Stimulated activated effector memory CD8-positive, alpha-beta T cell treated with anti-CD3 and anti-CD28 coated beads, Interleukin-12 subunit alpha, Interleukin-12 subunit beta, amount 100 ng/mL, for 72 hours (primary cell): ENCODE measurements at regions not wholly inside any gene's neighbourhood (a gene's known extent, or its start where the extent isn't known, plus 50 kb on each side); places are given as distances from the start of the nearest gene placed in this dataset.
"Not testable (repeated sequence)": the region's sequence is repeated elsewhere in the genome, so short reads cannot be mapped to it uniquely, and the experiment has no call there.

Experiments
- ATAC-seq: fragments of 150-1000 bp; cut with Tn5 transposase; 2 replicates; pipeline ENCODE4 v1.10.0; 2021
- DNase-seq, 2 donors: peaks; one replicate each; pipeline ENCODE4 v3.0.0; 2021 to 2022; ENCODE audit warnings: low spot score in 2 of 2
- H3K27ac Mint-ChIP-seq: one replicate; pipeline ENCODE4 v1.8.0; 2022; ENCODE audit warnings: mild to moderate bottlenecking, mixed read lengths
- H3K36me3 Mint-ChIP-seq: one replicate; pipeline ENCODE4 v1.8.0; 2022; ENCODE audit warnings: mild to moderate bottlenecking, mixed read lengths
- H3K4me1 Mint-ChIP-seq: one replicate; pipeline ENCODE4 v1.8.0; 2022; ENCODE audit warnings: mixed read lengths
- H3K4me3 Mint-ChIP-seq: one replicate; pipeline ENCODE4 v1.8.0; 2022; ENCODE audit warnings: mild to moderate bottlenecking, mixed read lengths
- H3K9me3 Mint-ChIP-seq: one replicate; pipeline ENCODE4 v1.8.0; 2022; ENCODE audit warnings: mixed read lengths

DNA sequence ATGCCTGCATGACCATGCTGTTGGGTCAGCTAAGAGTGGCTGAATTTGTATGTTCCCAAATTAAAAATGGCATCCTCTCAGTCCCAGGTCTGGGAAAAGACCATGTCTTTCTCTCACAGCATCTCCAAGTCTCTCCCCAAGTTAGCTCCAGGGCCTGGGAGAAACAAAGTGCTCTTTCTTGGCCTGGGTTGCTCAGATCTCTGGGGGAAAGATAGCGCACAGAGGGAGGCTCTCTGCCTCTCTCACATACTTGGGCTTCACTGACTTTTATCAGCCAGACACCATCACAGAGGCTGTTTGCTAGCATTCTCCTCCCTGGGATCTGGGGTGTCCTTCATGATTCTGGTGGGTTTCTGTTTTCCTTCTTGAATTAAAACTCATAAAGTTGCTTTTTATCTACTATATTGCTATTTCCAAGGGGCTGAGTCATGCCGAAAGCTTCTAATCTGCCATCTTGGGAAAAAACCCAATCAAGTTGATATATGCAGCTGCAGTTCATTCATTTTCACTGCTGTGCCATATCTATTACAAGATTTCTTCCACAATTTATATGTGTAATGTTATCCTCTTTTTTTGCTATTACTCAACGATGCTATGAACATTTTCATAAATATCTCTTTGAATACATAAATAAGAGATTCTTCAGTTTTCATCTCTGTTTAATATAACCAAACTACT lies 190.2 kb downstream of the MOXD1 start:
- H3K27ac Mint-ChIP-seq, result no peak overlapping the region

GRCh38 chr6:132209351-132209750 lies 191.9 kb downstream of the MOXD1 start:
- Mint-ChIP-seq H3K36me3 (no peaks in the 10 kb centered on the region), H3K27ac (no peak overlapping the region), H3K4me3 (no peak overlapping the region), H3K4me1 (no peaks in the 10 kb centered on the region), H3K9me3 (no peaks in the 10 kb centered on the region)
- no peak for DNase-seq
- ATAC-seq, result peak; percentile 8

More for the DNA sequence above, 190.2 kb downstream of the MOXD1 start:
- DNase-seq, result no peak
- ATAC-seq, result peak; percentile 21
- Mint-ChIP-seq H3K4me1 (no peaks in the 10 kb centered on the region), H3K36me3 (no peaks in the 10 kb centered on the region), H3K9me3 (no peaks in the 10 kb centered on the region), H3K4me3 (no peak overlapping the region)

GRCh38 chr6:132207991-132208390 lies 193.3 kb downstream of the MOXD1 start:
- Mint-ChIP-seq H3K4me3 (no peak overlapping the region), H3K4me1 (no peaks in the 10 kb centered on the region), H3K27ac (no peak overlapping the region), H3K9me3 (no peaks in the 10 kb centered on the region), H3K36me3 (no peaks in the 10 kb centered on the region)
- no peak for DNase-seq
- ATAC-seq, result no peak

DNA sequence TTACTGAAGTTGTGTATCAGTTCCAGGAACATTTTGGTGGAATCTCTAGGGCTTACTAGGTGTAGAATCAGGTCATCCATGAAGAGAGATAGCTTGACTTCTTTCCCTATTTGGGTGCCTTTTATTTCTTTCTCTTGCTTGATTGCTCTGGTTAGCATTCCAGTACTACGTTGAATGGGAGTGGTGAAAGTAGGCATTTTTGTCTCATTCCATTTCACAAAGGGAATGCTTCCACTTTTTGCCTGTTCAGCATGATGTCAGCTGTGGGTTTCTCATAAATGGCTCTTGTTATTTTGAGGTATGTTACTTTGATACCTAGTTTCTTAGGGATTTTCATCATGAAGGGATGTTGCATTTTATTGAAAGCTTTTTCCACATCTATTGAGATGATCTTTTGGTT lies 195.3 kb downstream of the MOXD1 start:
- ATAC-seq (no peak), DNase-seq (no peak)
- no peaks in the 10 kb centered on the region for H3K4me1 Mint-ChIP-seq
- H3K4me3 Mint-ChIP-seq, result no peak overlapping the region
- H3K36me3 Mint-ChIP-seq, result no peaks in the 10 kb centered on the region
- no peaks in the 10 kb centered on the region for H3K9me3 Mint-ChIP-seq
- H3K27ac Mint-ChIP-seq, result no peak overlapping the region

- Mint-ChIP-seq H3K36me3 (no peaks in the 10 kb centered on the region), H3K4me3 (no peak overlapping the region), H3K9me3 (no peaks in the 10 kb centered on the region), H3K4me1 (no peaks in the 10 kb centered on the region), H3K27ac (no peak overlapping the region)
- no peak for ATAC-seq
- DNase-seq, result no peak
These were observed 196.7 kb downstream of the MOXD1 start for GRCh38 chr6:132204591-132204990.

- Mint-ChIP-seq H3K36me3 (no peaks in the 10 kb centered on the region), H3K4me3 (no peak overlapping the region), H3K4me1 (no peaks in the 10 kb centered on the region), H3K9me3 (no peaks in the 10 kb centered on the region), H3K27ac (no peak overlapping the region)
- DNase-seq (no peak), ATAC-seq (no peak)
These were observed 198.7 kb downstream of the MOXD1 start for GRCh38 chr6:132202574-132202973.

DNA sequence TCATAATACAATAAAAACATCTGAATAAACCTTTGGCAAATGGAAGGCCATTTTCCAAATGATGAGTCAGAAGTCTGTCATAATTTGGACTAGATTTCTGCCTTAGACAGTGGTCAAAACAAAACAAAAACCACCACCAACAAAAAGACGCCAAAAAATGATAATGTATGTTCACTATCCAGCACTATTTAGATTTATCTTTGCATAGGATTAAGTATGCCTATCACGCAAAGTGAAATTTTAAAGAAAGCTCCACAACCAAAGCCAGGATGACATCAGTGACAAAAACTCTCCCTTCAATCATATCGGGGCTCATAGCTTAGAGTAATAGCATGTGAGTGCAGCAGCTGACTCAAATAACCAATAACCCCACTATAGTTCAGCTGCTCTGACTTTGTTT lies 201.9 kb downstream of the MOXD1 start:
- H3K4me3 Mint-ChIP-seq, result no peak overlapping the region
- DNase-seq, result no peak

DNA sequence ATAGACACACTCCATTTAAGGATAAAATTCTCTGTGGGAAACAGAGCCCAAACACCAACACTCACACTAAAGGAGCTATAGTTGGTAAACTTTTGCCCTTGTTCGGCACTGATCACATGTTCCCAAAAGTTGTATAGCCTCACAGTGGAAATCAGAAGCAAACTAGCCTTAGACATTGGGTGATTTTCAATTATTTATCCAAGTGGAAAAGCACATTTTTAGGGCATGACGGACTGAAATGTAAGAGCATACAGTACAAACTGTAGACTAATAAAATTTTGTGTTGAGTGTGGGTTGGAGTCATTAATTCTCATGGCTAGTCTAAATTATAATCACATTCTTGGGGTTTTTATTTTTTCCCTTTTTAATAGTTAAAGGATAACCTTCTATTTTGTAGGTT lies 202.4 kb downstream of the MOXD1 start:
- H3K4me1 Mint-ChIP-seq, result no peaks in the 10 kb centered on the region
- no peaks in the 10 kb centered on the region for H3K9me3 Mint-ChIP-seq
- no peaks in the 10 kb centered on the region for H3K36me3 Mint-ChIP-seq
- ATAC-seq (no peak), DNase-seq (no peak)
- H3K4me3 Mint-ChIP-seq, result no peak overlapping the region
- no peak overlapping the region for H3K27ac Mint-ChIP-seq

More for the DNA sequence above, 201.9 kb downstream of the MOXD1 start:
- H3K9me3 Mint-ChIP-seq, result no peaks in the 10 kb centered on the region
- no peaks in the 10 kb centered on the region for H3K4me1 Mint-ChIP-seq
- ATAC-seq, result no peak
- no peak overlapping the region for H3K27ac Mint-ChIP-seq
- no peaks in the 10 kb centered on the region for H3K36me3 Mint-ChIP-seq

GRCh38 chr6:132198040-132198439 lies 203.2 kb downstream of the MOXD1 start:
- H3K27ac Mint-ChIP-seq, result no peak overlapping the region
- ATAC-seq (no peak), DNase-seq (no peak)
- H3K36me3 Mint-ChIP-seq, result no peaks in the 10 kb centered on the region
- H3K9me3 Mint-ChIP-seq, result no peaks in the 10 kb centered on the region
- H3K4me1 Mint-ChIP-seq, result no peaks in the 10 kb centered on the region
- no peak overlapping the region for H3K4me3 Mint-ChIP-seq

- no peak for DNase-seq
- Mint-ChIP-seq H3K27ac (no peak overlapping the region), H3K4me1 (no peaks in the 10 kb centered on the region), H3K9me3 (no peaks in the 10 kb centered on the region), H3K36me3 (no peaks in the 10 kb centered on the region), H3K4me3 (no peak overlapping the region)
- no peak for ATAC-seq
These were observed 206.7 kb downstream of the MOXD1 start for GRCh38 chr6:132194529-132194928.

DNA sequence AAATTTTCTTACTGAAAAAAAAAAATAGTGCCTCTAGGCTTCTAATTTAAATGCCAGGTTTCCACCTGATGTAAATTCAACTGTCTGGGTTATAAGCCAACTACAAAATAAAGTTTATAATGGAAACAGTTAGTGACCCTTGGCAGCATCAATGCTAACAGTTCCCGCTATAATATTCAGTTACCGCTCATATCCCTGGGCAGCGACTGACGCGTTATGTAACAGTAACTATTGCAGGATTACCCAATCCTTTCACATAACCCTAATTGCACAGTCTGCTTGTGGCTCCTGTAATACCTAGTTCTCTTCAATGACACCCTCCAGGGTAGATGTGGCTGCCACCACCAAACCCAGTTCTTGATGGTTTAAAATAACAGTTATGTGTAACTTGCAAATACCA lies 208.6 kb downstream of the MOXD1 start:
- H3K36me3 Mint-ChIP-seq, result no peaks in the 10 kb centered on the region
- ATAC-seq (peak; percentile 26), DNase-seq (no peak)
- H3K27ac Mint-ChIP-seq, result no peak overlapping the region
- no peaks in the 10 kb centered on the region for H3K9me3 Mint-ChIP-seq
- H3K4me1 Mint-ChIP-seq, result no peaks in the 10 kb centered on the region
- no peak overlapping the region for H3K4me3 Mint-ChIP-seq

DNA sequence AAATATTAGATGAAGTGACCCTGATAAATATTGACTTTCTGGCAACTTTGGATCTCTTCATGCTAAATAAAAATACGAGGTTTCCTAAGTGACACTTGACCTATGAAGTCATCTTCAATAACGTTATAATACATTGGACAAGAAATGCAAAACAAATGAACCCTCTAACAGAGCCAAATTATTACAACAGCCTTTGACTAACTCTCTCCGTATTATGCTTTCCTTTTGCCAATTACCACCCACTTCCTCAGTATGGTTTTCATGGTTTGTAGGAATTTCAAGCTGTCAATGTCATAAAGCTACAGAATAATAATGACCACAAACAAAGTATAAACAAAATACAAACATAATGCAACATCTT lies 210.5 kb downstream of the MOXD1 start:
- H3K36me3 Mint-ChIP-seq, result no peaks in the 10 kb centered on the region
- ATAC-seq, result no peak
- DNase-seq, result no peak
- no peak overlapping the region for H3K27ac Mint-ChIP-seq
- H3K4me1 Mint-ChIP-seq, result no peaks in the 10 kb centered on the region
- H3K9me3 Mint-ChIP-seq, result no peaks in the 10 kb centered on the region
- H3K4me3 Mint-ChIP-seq, result no peak overlapping the region

DNA sequence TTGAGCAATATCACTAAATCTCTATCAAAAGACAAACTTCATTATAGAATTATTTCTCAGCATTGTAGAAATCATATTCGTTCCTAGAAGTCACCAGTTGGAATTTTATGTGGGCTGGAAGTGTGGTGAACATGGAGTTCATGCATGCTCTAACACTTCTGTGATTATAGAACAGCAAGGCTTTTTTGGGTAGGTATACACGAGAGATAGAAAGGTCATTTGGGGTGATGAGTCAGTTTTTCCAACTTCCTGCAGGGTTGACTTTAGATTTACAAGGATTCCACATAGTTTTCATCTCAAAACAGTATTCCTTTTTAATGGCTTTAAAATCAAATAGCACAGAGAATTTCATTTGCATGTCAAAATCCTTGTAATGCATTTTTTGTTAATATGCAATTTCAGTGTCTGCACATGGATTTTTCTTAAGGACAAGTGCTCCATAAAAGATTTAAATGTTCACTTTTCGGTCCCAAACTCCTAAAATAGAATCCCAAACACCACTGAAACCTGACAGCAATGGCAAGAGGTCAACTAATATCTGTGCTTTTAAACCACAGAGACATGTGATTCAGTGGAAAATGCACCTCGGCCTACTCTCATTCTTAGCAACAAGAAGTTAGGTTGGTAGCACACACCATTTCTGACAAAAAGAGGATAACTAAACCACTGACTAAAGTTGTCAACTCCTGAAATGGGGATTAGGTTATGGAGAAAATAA lies 211.0 kb downstream of the MOXD1 start:
- DNase-seq, result no peak
- Mint-ChIP-seq H3K36me3 (no peaks in the 10 kb centered on the region), H3K27ac (no peak overlapping the region), H3K4me3 (no peak overlapping the region), H3K9me3 (no peaks in the 10 kb centered on the region), H3K4me1 (no peaks in the 10 kb centered on the region)
- ATAC-seq, result no peak

- Mint-ChIP-seq H3K27ac (no peak overlapping the region), H3K4me3 (no peak overlapping the region), H3K9me3 (no peaks in the 10 kb centered on the region), H3K4me1 (no peaks in the 10 kb centered on the region), H3K36me3 (no peaks in the 10 kb centered on the region)
- no peak for DNase-seq
- ATAC-seq, result no peak
These were observed 212.6 kb downstream of the MOXD1 start for GRCh38 chr6:132188556-132189264.

DNA sequence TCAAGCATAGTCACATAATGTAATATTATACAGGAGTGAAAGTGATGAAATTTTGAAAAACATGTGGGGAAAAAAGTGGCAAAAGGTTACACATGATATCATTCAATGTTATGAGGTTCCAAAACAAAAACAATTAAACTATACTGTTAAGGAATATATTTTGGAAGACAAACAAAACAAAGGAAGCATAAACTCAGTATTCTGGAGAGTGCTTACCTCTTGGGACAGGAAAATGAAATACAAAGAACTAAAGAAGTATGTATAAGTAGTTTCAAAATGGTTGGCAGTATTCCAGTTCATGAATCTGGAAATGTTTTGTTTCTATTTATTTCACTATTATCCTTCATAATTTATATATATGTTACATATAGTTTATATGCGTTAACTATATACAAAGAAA lies 213.5 kb downstream of the MOXD1 start:
- H3K27ac Mint-ChIP-seq, result no peak overlapping the region
- no peak for ATAC-seq
- DNase-seq, result no peak
- H3K4me1 Mint-ChIP-seq, result no peaks in the 10 kb centered on the region
- H3K9me3 Mint-ChIP-seq, result peaks cover 3% of the 10 kb centered on the region
- no peak overlapping the region for H3K4me3 Mint-ChIP-seq
- H3K36me3 Mint-ChIP-seq, result no peaks in the 10 kb centered on the region

DNA sequence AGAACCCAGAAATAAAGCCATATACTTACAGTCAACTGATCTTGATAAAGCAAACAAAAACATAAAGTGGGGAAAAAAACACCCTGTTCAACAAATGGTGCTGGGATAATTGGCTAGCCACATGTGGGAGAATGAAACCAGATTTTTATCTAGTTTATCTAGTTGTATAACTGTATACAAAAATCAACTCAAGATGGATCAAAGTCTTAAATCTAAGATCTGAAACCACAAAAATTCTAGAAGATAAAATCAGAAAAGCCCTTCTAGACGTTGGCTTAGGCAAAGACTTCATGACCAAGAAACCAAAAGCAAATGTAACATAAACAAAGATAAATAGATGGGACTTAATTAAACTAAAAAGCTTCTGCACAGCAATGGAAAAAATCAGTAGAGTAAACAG lies 216.3 kb downstream of the MOXD1 start:
- not testable (repeated sequence) for H3K4me1 Mint-ChIP-seq, H3K27ac Mint-ChIP-seq, ATAC-seq, H3K4me3 Mint-ChIP-seq, H3K36me3 Mint-ChIP-seq, H3K9me3 Mint-ChIP-seq, DNase-seq
